Ishikawa (cell line): ENCODE measurements at regions not wholly inside any gene's neighbourhood (a gene's known extent, or its start where the extent isn't known, plus 50 kb on each side); places are given as distances from the start of the nearest gene placed in this dataset.

ENCODE experiments used
- CEBPB ChIP-seq: IDR thresholded peaks from 2 replicates; pipeline ENCODE4 v1.6.1; 2012
- EGR1 ChIP-seq: IDR thresholded peaks from 2 replicates; pipeline ENCODE4 v1.6.1; 2012
- EP300 ChIP-seq: IDR thresholded peaks from 2 replicates; pipeline ENCODE4 v1.6.1; 2012; ENCODE audit warnings: borderline replicate concordance
- RAD21 ChIP-seq: IDR thresholded peaks from 2 replicates; pipeline ENCODE4 v1.6.1; 2012; ENCODE audit warnings: low read depth
- TAF1 ChIP-seq: IDR thresholded peaks from 2 replicates; pipeline ENCODE4 v1.6.1; 2012; ENCODE audit warnings: low read depth, mild to moderate bottlenecking
- TCF12 ChIP-seq: IDR thresholded peaks from 2 replicates; pipeline ENCODE4 v1.6.1; 2012; ENCODE audit warnings: low read depth
- TEAD4 ChIP-seq: IDR thresholded peaks from 2 replicates; pipeline ENCODE4 v1.6.1; 2012
- YY1 ChIP-seq: IDR thresholded peaks from 2 replicates; pipeline ENCODE4 v1.6.1; 2012; ENCODE audit warnings: low read depth
- TF ChIP-seq, protein P1 (sequence below): IDR thresholded peaks from 2 replicates; pipeline ENCODE4 v1.6.1; 2012; ENCODE audit warnings: low read depth, mild to moderate bottlenecking

DNA sequence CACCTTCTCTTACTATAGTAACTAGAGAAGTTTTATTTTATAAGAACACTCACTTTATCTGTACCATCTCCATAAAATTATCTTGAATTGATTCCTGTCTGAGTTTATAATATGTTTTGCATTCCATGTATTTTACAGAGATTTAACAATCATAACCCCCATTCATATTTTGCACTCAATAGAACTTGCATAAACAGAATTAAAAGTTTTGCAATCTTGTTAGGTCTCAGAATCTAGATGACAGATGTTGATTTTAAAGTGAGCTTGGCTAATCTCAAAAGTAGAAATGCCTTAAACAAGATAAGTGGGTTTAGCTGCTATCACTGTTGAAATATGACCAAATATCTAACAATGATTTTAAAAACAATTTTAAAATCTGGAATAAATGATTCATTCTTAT lies 107.9 kb upstream of the EPHA6 start:
- TF ChIP-seq EP300 (no peak), TCF12 (no peak), EGR1 (no peak), CEBPB (no peak), TAF1 (no peak), YY1 (no peak), RAD21 (no peak), TEAD4 (no peak)
- TF ChIP-seq, protein P1, sequence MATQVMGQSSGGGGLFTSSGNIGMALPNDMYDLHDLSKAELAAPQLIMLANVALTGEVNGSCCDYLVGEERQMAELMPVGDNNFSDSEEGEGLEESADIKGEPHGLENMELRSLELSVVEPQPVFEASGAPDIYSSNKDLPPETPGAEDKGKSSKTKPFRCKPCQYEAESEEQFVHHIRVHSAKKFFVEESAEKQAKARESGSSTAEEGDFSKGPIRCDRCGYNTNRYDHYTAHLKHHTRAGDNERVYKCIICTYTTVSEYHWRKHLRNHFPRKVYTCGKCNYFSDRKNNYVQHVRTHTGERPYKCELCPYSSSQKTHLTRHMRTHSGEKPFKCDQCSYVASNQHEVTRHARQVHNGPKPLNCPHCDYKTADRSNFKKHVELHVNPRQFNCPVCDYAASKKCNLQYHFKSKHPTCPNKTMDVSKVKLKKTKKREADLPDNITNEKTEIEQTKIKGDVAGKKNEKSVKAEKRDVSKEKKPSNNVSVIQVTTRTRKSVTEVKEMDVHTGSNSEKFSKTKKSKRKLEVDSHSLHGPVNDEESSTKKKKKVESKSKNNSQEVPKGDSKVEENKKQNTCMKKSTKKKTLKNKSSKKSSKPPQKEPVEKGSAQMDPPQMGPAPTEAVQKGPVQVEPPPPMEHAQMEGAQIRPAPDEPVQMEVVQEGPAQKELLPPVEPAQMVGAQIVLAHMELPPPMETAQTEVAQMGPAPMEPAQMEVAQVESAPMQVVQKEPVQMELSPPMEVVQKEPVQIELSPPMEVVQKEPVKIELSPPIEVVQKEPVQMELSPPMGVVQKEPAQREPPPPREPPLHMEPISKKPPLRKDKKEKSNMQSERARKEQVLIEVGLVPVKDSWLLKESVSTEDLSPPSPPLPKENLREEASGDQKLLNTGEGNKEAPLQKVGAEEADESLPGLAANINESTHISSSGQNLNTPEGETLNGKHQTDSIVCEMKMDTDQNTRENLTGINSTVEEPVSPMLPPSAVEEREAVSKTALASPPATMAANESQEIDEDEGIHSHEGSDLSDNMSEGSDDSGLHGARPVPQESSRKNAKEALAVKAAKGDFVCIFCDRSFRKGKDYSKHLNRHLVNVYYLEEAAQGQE, result no peak
